ENCODE measurements at regions not wholly inside any gene's neighbourhood (a gene's known extent, or its start where the extent isn't known, plus 50 kb on each side); places are given as distances from the start of the nearest gene placed in this dataset.

DNA sequence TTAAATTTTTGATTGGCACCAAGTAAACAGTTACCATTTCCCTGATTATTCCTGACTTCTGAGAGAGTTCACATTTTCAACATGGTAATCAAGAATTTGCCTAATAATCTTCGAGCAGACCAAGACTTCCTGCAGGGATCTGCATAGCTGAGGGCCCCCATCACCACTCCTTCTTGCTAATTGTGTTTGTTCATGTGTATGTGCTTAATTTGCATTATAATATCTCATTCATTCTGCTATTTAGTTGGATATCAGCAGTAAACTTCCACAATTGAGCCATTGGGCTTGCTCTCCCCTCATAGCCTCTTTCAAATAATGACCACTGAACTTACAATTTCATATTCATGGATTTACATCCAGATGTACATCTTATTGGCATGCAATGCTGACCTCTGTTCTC, 292.5 kb downstream of the SPATA18 start:
- no peak for TF ChIP-seq CTCF (IDR thresholded peaks at IDR 0.05 in 4 of 5, conservative IDR thresholded peaks at IDR 0.05 in 1 of 5)
- no peak for TF ChIP-seq POLR2A (IDR thresholded peaks at IDR 0.05)
